SU-DHL-6 (cell line): ENCODE measurements at regions not wholly inside any gene's neighbourhood (a gene's known extent, or its start where the extent isn't known, plus 50 kb on each side); places are given as distances from the start of the nearest gene placed in this dataset.

Source experiments
- H2AFZ ChIP-seq: fragments of 200-600 bp; sonication (generic); 2 replicates; pipeline ENCODE4 v1.6.1; 2014; ENCODE audit warnings: low read depth, mild to moderate bottlenecking, moderate library complexity, mixed read lengths, antibody characterized with exemption, low read length; ENCODE audit not compliant: severe bottlenecking
- H3F3A ChIP-seq: fragments of 200-600 bp; shearing (Covaris generic); 2 replicates; pipeline ENCODE4 v1.6.0; 2016; ENCODE audit warnings: antibody characterized with exemption, mild to moderate bottlenecking; ENCODE audit not compliant: insufficient read depth
- H3K27ac ChIP-seq: fragments of 200-600 bp; sonication (generic); 2 replicates; pipeline ENCODE4 v1.5.1; 2016; ENCODE audit warnings: low read depth, mild to moderate bottlenecking, low read length, moderate library complexity, mixed read lengths
- H3K27me3 ChIP-seq: fragments of 200-600 bp; sonication (generic), shearing (Covaris generic); 2 replicates; pipeline ENCODE4 v1.6.0; 2014; ENCODE audit warnings: mild to moderate bottlenecking, low read length
- H3K36me3 ChIP-seq: fragments of 200-600 bp; sonication (generic); 2 replicates; pipeline ENCODE4 v1.6.1; 2014; ENCODE audit warnings: mild to moderate bottlenecking, low read length, mixed read lengths
- H3K4me2 ChIP-seq: fragments of 300-600, 200-600 bp; shearing (Covaris generic), sonication (generic); 2 replicates; pipeline ENCODE4 v1.6.0; 2014; ENCODE audit warnings: low read length, low read depth, mild to moderate bottlenecking; ENCODE audit not compliant: poor library complexity, severe bottlenecking
- H3K4me3 ChIP-seq: fragments of 200-600 bp; sonication (generic); 2 replicates; pipeline ENCODE4 v1.5.1; 2014; ENCODE audit warnings: antibody characterized with exemption, low read length, mild to moderate bottlenecking, mixed read lengths; ENCODE audit not compliant: insufficient read depth, poor library complexity, severe bottlenecking
- H3K79me2 ChIP-seq: fragments of 200-600 bp; sonication (generic); 2 replicates; pipeline ENCODE4 v1.6.1; 2014; ENCODE audit warnings: mild to moderate bottlenecking, low read length, moderate library complexity; ENCODE audit not compliant: insufficient read depth
- H3K9ac ChIP-seq: fragments of 200-600 bp; sonication (generic); 2 replicates; pipeline ENCODE4 v1.7.0; 2014; ENCODE audit warnings: mild to moderate bottlenecking, low read length
- H3K9me2 ChIP-seq: fragments of 200-600 bp; sonication (generic); replicated peaks from 2 replicates; pipeline ENCODE4 v1.6.1; 2014; ENCODE audit warnings: low read length; ENCODE audit not compliant: insufficient read depth
- H3K9me3 ChIP-seq: fragments of 200-600 bp; sonication (generic); 2 replicates; pipeline ENCODE4 v1.6.1; 2014; ENCODE audit warnings: low read length, mixed read lengths; ENCODE audit not compliant: insufficient read depth
- H4K20me1 ChIP-seq: fragments of 200-600 bp; sonication (generic); 2 replicates; pipeline ENCODE4 v1.6.1; 2014; ENCODE audit warnings: low read depth, mild to moderate bottlenecking, antibody characterized with exemption, low read length, moderate library complexity, mixed read lengths
- CTCF ChIP-seq: fragments of 200-600 bp; sonication (generic); IDR thresholded peaks from one replicate; pipeline ENCODE4 v1.5.1; 2017; ENCODE audit warnings: antibody characterized with exemption, mild to moderate bottlenecking, low read length, moderate library complexity; ENCODE audit not compliant: insufficient read depth, poor library complexity, severe bottlenecking
- EZH2phosphoT487 ChIP-seq: fragments of 200-600 bp; sonication (generic), shearing (Covaris generic); conservative IDR thresholded peaks from 2 replicates; pipeline ENCODE4 v1.6.1; 2018; ENCODE audit warnings: mild to moderate bottlenecking, antibody characterized with exemption, low read length, moderate library complexity, mixed read lengths

GRCh38 chr21:34018185-34018584 lies 55.2 kb upstream of the MRPS6 start:
- H3K27me3 ChIP-seq: no peaks in the 10 kb centered on the region
- no peaks in the 10 kb centered on the region for H3K9me3 ChIP-seq
- TF ChIP-seq CTCF: no peak
- no peak for TF ChIP-seq EZH2phosphoT487
- H3K36me3 ChIP-seq: no peaks in the 10 kb centered on the region
- no peaks in the 10 kb centered on the region for H3K79me2 ChIP-seq
- no peak overlapping the region for H2AFZ ChIP-seq
- no peak overlapping the region for H3K4me3 ChIP-seq
- H4K20me1 ChIP-seq: no peaks in the 10 kb centered on the region
- H3K4me2 ChIP-seq: no peak overlapping the region
- no peak overlapping the region for H3K9ac ChIP-seq
- no peaks in the 10 kb centered on the region for H3K9me2 ChIP-seq
- no peaks in the 10 kb centered on the region for H3F3A ChIP-seq
- no peak overlapping the region for H3K27ac ChIP-seq

GRCh38 chr21:34017039-34017961 lies 56.1 kb upstream of the MRPS6 start:
- no peaks in the 10 kb centered on the region for H3K27me3 ChIP-seq
- H3K9ac ChIP-seq: no peak overlapping the region
- H2AFZ ChIP-seq: no peak overlapping the region
- H3K36me3 ChIP-seq: no peaks in the 10 kb centered on the region
- no peak overlapping the region for H3K4me3 ChIP-seq
- TF ChIP-seq EZH2phosphoT487: no peak
- TF ChIP-seq CTCF: no peak
- no peak overlapping the region for H3K27ac ChIP-seq
- H3K4me2 ChIP-seq: no peak overlapping the region
- no peaks in the 10 kb centered on the region for H3K79me2 ChIP-seq
- H4K20me1 ChIP-seq: no peaks in the 10 kb centered on the region
- no peaks in the 10 kb centered on the region for H3F3A ChIP-seq
- H3K9me3 ChIP-seq: no peaks in the 10 kb centered on the region
- H3K9me2 ChIP-seq: no peaks in the 10 kb centered on the region

GRCh38 chr21:34012640-34013039 lies 60.7 kb upstream of the MRPS6 start:
- H3K36me3 ChIP-seq: no peaks in the 10 kb centered on the region
- H3K4me2 ChIP-seq: no peak overlapping the region
- H3K9me2 ChIP-seq: no peaks in the 10 kb centered on the region
- no peak overlapping the region for H3K4me3 ChIP-seq
- no peaks in the 10 kb centered on the region for H3K9me3 ChIP-seq
- no peaks in the 10 kb centered on the region for H4K20me1 ChIP-seq
- H3K27ac ChIP-seq: no peak overlapping the region
- no peak overlapping the region for H2AFZ ChIP-seq
- H3F3A ChIP-seq: no peaks in the 10 kb centered on the region
- TF ChIP-seq EZH2phosphoT487 (no peak), CTCF (no peak)
- H3K9ac ChIP-seq: no peak overlapping the region
- no peaks in the 10 kb centered on the region for H3K27me3 ChIP-seq
- no peaks in the 10 kb centered on the region for H3K79me2 ChIP-seq
